Panc1 (cell line): ENCODE measurements at regions not wholly inside any gene's neighbourhood (a gene's known extent, or its start where the extent isn't known, plus 50 kb on each side); places are given as distances from the start of the nearest gene placed in this dataset.

Source experiments
- ATAC-seq: fragments of 200-7000 bp; cut with Tn5 transposase; 2 replicates; pipeline ENCODE4 v1.9.1; 2020; ENCODE audit warnings: mild to moderate bottlenecking, moderate library complexity
- BruUV-seq: library from RNA; stranded (reverse); fragments of 400-500 nt; replicated peaks from 2 replicates; lab custom pipeline; 2021; lab: Mats Ljungman, UMichigan
- CTCF ChIA-PET: fragments of 300-600 bp; sonication (Branson Sonifier 250); formaldehyde crosslinking; loops from one replicate; lab custom pipeline; 2022; ENCODE audit warnings: antibody characterized with exemption; lab: Charles Lee
- POLR2A ChIA-PET: fragments of 300-600 bp; sonication (Branson Sonifier 250); formaldehyde crosslinking; loops from one replicate; lab custom pipeline; 2022; ENCODE audit warnings: antibody characterized with exemption; lab: Charles Lee
- DNase-seq: peaks from one replicate; pipeline ENCODE4 v3.0.0-alpha.2; 2010; ENCODE audit warnings: low read depth, low spot score
- H3K27ac ChIP-seq: 2 replicates; pipeline ENCODE4 v1.5.1; 2011; ENCODE audit warnings: mild to moderate bottlenecking, low read length, inconsistent platforms
- H3K27me3 ChIP-seq: fragments of 200-500 bp; sonication (Bioruptor generic); 2 replicates; pipeline ENCODE4 v1.6.0; 2014; ENCODE audit warnings: low read length, inconsistent platforms; ENCODE audit not compliant: control insufficient read depth, insufficient read depth
- H3K36me3 ChIP-seq: fragments of 200-500 bp; sonication (Bioruptor generic); 2 replicates; pipeline ENCODE4 v1.5.1; 2014; ENCODE audit warnings: inconsistent platforms, mild to moderate bottlenecking, low read length, moderate library complexity; ENCODE audit not compliant: control insufficient read depth, insufficient read depth
- H3K4me1 ChIP-seq: 2 replicates; pipeline ENCODE4 v1.5.1; 2011; ENCODE audit warnings: inconsistent platforms, mild to moderate bottlenecking, low read length, moderate library complexity; ENCODE audit not compliant: control insufficient read depth, insufficient read depth
- H3K4me3 ChIP-seq, 2 experiments: 2 replicates each; pipeline ENCODE4 v1.5.1; 2011 to 2012; ENCODE audit warnings: low read depth in 2 of 2, low read length in 2 of 2, mild to moderate bottlenecking in 2 of 2, inconsistent platforms in 1 of 2, moderate library complexity in 1 of 2
- H3K9me3 ChIP-seq: fragments of 200-500 bp; sonication (Bioruptor generic); 2 replicates; pipeline ENCODE4 v1.5.1; 2014; ENCODE audit warnings: low read depth, mild to moderate bottlenecking, inconsistent platforms, low read length, moderate library complexity; ENCODE audit not compliant: control insufficient read depth, insufficient read depth
- POLR2AphosphoS5 ChIP-seq: IDR thresholded peaks from 2 replicates; pipeline ENCODE4 v1.6.1; 2012; ENCODE audit warnings: mild to moderate bottlenecking, low read depth, low read length, moderate library complexity
- SIN3A ChIP-seq: IDR thresholded peaks from 2 replicates; pipeline ENCODE4 v1.6.1; 2012; ENCODE audit warnings: low read depth, mild to moderate bottlenecking, low read length, moderate library complexity, borderline replicate concordance; ENCODE audit not compliant: insufficient read depth
- TCF7L2 ChIP-seq: IDR thresholded peaks from 2 replicates; pipeline ENCODE4 v1.6.1; 2011; ENCODE audit warnings: mild to moderate bottlenecking, low read depth, low read length, inconsistent platforms
- in situ Hi-C: cut with HindIII; loops from 2 replicates; pipeline ENCODE4 v1.10.0; 2016; ENCODE audit warnings: low sequenced_read_pairs, low pct_unique_long_range_greater_than_20kb
- intact Hi-C: fragments of 100-400 bp; cut with micrococcal nuclease; formaldehyde crosslinking; loops from one replicate; pipeline ENCODE4 v1.10.0; 2022; ENCODE audit not compliant: unreplicated experiment
- TF ChIP-seq, protein P1 (sequence below), 2 experiments: IDR thresholded peaks; 2 replicates each; pipeline ENCODE4 v1.6.1; 2011 to 2012; ENCODE audit warnings: low read depth in 2 of 2, control low read depth in 1 of 2, low read length in 1 of 2, mild to moderate bottlenecking in 1 of 2, moderate library complexity in 1 of 2; ENCODE audit not compliant: insufficient read depth in 1 of 2
- TF ChIP-seq, protein P2 (sequence below): fragments of 450-650 bp; IDR thresholded peaks from 2 replicates; pipeline ENCODE4 v1.5.1; 2017; ENCODE audit warnings: mild to moderate bottlenecking

DNA sequence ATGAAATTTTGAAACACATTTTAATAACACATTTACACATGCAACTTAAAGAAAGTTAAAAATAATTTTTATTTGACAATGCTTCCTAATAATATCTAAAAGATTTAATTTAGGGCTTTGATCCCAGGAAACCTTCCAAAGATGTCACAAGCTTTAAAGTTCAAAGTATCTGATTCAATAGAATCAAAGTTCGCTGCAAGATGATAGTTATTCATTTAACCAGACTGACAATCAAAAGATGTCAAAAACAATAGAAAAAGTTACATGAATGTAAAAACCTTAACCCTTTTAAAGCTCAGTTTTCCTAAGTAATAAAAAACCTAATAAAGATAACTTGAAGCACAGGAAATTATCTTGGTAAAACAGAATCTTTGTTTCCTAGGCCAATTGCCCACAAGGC lies 67.7 kb downstream of the SDR9C7 start:
- ATAC-seq (no peak), DNase-seq (no peak)
- Histone ChIP-seq H3K4me3 (no peak overlapping the region), H3K4me1 (no peaks in the 10 kb centered on the region), H3K27ac (no peak overlapping the region), H3K27me3 (no peaks in the 10 kb centered on the region), H3K36me3 (no peaks in the 10 kb centered on the region), H3K9me3 (peaks cover 33% of the 10 kb centered on the region)
- no TSS peak for BruUV-seq
- intact Hi-C loops (no loop called here), in situ Hi-C loops (no loop called here)
- POLR2A ChIA-PET: no interaction called here
- TF ChIP-seq, protein P1, sequence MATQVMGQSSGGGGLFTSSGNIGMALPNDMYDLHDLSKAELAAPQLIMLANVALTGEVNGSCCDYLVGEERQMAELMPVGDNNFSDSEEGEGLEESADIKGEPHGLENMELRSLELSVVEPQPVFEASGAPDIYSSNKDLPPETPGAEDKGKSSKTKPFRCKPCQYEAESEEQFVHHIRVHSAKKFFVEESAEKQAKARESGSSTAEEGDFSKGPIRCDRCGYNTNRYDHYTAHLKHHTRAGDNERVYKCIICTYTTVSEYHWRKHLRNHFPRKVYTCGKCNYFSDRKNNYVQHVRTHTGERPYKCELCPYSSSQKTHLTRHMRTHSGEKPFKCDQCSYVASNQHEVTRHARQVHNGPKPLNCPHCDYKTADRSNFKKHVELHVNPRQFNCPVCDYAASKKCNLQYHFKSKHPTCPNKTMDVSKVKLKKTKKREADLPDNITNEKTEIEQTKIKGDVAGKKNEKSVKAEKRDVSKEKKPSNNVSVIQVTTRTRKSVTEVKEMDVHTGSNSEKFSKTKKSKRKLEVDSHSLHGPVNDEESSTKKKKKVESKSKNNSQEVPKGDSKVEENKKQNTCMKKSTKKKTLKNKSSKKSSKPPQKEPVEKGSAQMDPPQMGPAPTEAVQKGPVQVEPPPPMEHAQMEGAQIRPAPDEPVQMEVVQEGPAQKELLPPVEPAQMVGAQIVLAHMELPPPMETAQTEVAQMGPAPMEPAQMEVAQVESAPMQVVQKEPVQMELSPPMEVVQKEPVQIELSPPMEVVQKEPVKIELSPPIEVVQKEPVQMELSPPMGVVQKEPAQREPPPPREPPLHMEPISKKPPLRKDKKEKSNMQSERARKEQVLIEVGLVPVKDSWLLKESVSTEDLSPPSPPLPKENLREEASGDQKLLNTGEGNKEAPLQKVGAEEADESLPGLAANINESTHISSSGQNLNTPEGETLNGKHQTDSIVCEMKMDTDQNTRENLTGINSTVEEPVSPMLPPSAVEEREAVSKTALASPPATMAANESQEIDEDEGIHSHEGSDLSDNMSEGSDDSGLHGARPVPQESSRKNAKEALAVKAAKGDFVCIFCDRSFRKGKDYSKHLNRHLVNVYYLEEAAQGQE (IDR thresholded peaks at IDR 0.05; ENCODE audit: insufficient read depth in 1 of 2, low read depth in 2 of 2, low read length in 1 of 2): no peak
- TF ChIP-seq SIN3A (no peak), POLR2AphosphoS5 (no peak), TCF7L2 (no peak)
- TF ChIP-seq, protein P2, sequence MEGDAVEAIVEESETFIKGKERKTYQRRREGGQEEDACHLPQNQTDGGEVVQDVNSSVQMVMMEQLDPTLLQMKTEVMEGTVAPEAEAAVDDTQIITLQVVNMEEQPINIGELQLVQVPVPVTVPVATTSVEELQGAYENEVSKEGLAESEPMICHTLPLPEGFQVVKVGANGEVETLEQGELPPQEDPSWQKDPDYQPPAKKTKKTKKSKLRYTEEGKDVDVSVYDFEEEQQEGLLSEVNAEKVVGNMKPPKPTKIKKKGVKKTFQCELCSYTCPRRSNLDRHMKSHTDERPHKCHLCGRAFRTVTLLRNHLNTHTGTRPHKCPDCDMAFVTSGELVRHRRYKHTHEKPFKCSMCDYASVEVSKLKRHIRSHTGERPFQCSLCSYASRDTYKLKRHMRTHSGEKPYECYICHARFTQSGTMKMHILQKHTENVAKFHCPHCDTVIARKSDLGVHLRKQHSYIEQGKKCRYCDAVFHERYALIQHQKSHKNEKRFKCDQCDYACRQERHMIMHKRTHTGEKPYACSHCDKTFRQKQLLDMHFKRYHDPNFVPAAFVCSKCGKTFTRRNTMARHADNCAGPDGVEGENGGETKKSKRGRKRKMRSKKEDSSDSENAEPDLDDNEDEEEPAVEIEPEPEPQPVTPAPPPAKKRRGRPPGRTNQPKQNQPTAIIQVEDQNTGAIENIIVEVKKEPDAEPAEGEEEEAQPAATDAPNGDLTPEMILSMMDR: no peak
- CTCF ChIA-PET: no interaction called here

DNA sequence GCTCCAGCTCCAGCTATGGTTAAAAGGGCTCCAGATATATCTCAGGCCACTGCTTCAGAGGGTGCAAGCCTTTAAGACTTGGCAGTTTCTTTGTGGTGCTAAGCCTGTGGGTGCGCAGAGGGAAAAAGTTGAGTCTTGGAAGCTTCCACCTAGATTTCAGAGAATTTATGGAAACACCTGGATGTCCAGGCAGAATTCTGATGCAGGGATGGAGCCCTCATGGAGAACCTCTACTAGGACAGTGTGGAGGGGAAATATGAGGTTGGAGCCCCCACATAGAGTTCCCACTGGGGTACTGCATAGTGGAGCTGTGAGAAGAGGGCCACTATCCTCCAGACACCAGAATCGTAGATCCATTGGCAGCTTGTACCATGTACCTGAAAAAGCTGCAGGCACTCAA lies 69.9 kb downstream of the SDR9C7 start:
- in situ Hi-C loops (no loop called here), intact Hi-C loops (no loop called here)
- H3K9me3 ChIP-seq: peaks cover 33% of the 10 kb centered on the region
- no peak overlapping the region for H3K4me3 ChIP-seq
- H3K36me3 ChIP-seq: no peaks in the 10 kb centered on the region
- ChIA-PET CTCF (no interaction called here), POLR2A (no interaction called here)
- no peak overlapping the region for H3K27ac ChIP-seq
- TF ChIP-seq, protein P2: no peak
- TF ChIP-seq POLR2AphosphoS5 (no peak), SIN3A (no peak), TCF7L2 (no peak)
- TF ChIP-seq, protein P1 (IDR thresholded peaks at IDR 0.05; ENCODE audit: insufficient read depth in 1 of 2, low read depth in 2 of 2, low read length in 1 of 2): no peak
- DNase-seq (no peak), ATAC-seq (no peak)
- no peaks in the 10 kb centered on the region for H3K27me3 ChIP-seq
- BruUV-seq: no TSS peak
- no peaks in the 10 kb centered on the region for H3K4me1 ChIP-seq
